Fibroblast of mammary gland (primary cell): ENCODE measurements at regions not wholly inside any gene's neighbourhood (a gene's known extent, or its start where the extent isn't known, plus 50 kb on each side); places are given as distances from the start of the nearest gene placed in this dataset.
"Not testable (repeated sequence)": the region's sequence is repeated elsewhere in the genome, so short reads cannot be mapped to it uniquely, and the experiment has no call there.

Source experiments
- DNase-seq: peaks from one replicate; pipeline ENCODE4 v3.0.0-alpha.2; 2010; ENCODE audit warnings: low read depth
- H3K4me3 ChIP-seq: 2 replicates; pipeline ENCODE4 v1.5.1; 2011; ENCODE audit warnings: low read depth, mild to moderate bottlenecking, low read length, moderate library complexity; ENCODE audit not compliant: control insufficient read depth
- CTCF ChIP-seq: conservative IDR thresholded peaks from 2 replicates; pipeline ENCODE4 v1.5.1; 2011; ENCODE audit warnings: low read depth, low read length, inconsistent platforms; ENCODE audit not compliant: control insufficient read depth, insufficient read depth

DNA sequence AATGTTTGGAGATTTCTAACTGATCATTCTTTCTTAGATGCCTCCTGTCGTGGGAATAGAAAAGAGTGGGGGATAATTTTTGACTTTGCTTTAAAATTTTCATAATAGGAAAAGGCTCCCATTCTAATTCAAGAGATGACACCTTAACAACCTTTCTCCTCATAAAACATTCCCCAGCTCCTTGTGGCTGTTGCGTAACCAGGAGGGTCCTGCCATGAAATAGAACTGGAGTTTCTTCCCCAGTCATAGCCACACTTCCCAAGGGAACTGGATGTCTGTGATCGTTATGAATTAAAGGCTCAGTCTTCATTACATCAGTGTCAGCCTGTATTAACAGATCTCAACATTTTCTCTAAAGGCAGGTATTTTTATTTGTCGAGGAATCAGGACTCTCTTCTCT, 119.9 kb upstream of the DAP start:
- DNase-seq, result no peak
- no peak overlapping the region for H3K4me3 ChIP-seq
- TF ChIP-seq CTCF, result no peak

DNA sequence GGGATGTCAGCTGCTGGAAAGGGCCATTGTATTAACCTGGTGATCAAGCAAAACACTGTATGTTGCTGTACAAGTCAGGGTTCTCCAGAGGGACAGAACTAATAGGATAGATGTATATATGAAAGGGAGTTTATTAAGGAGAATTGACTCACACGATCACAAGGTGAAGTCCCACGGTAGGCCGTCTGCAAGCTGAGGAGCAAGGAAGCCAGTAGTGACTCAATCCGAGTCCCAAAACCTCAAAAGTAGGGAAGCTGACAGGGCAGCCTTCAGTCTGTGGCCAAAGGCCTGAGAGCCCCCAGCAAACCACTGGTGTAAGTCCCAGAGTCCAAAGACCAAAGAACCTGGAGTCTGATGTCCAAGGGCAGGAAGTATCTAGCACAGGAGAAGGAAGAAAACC, 116.0 kb upstream of the DAP start:
- not testable (repeated sequence) for DNase-seq, H3K4me3 ChIP-seq

GRCh38 chr5:10876006-10876744, 115.1 kb upstream of the DAP start:
- H3K4me3 ChIP-seq, result no peak overlapping the region
- no peak for TF ChIP-seq CTCF
- DNase-seq, result no peak

GRCh38 chr5:10875201-10875768, 114.3 kb upstream of the DAP start:
- DNase-seq, result no peak
- no peak for TF ChIP-seq CTCF
- no peak overlapping the region for H3K4me3 ChIP-seq

DNA sequence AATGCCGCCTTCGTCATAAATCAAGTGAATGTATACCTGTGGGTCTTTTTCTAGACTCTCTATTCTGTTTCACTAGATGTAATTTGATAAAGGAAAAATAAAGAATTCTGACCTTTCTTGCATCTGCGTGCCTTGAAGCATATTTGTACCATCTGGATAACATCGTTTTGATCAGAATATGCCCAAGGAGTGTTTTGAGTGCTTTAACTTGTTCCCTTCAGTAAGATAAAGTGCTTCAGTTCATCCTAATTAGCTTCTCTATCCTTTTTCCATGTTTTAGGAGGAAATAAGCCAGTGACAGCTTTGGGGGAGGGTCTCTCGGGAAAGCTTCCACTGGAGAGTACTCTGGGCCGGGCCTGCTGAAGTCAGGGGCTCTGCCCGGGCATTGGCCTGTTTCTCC, 113.5 kb upstream of the DAP start:
- no peak for DNase-seq
- no peak for TF ChIP-seq CTCF
- H3K4me3 ChIP-seq, result no peak overlapping the region

- H3K4me3 ChIP-seq, result no peak overlapping the region
- TF ChIP-seq CTCF, result no peak
- DNase-seq, result no peak
Observed at GRCh38 chr5:10870791-10871190, 109.8 kb upstream of the DAP start.

GRCh38 chr5:10868956-10869355, 107.9 kb upstream of the DAP start:
- no peak for TF ChIP-seq CTCF

More at GRCh38 chr5:10868956-10869355, 107.9 kb upstream of the DAP start:
- DNase-seq, result no peak
- H3K4me3 ChIP-seq, result no peak overlapping the region
